ENCODE measurements at regions not wholly inside any gene's neighbourhood (a gene's known extent, or its start where the extent isn't known, plus 50 kb on each side); places are given as distances from the start of the nearest gene placed in this dataset.

DNA sequence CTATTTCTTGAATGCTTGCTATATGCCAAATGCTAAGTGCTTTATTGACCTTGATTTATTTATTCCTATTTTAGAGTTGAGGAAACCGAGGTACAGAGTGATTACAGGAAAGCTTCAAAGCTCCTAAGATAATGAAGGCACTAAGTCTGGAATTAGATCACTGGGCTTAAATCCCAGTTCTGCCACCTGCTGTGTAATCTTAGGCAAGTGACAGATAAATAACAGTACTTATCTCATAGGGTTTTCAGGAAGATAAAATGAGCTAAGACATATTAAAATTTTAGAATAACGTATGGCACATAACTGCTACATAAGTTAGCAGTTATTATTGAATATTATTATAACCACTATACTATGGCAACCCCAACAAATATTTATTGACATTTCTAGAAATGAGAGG lies 843.8 kb downstream of the DTWD2 start:
- no peak overlapping the region for H3K27ac ChIP-seq (ENCODE audit: insufficient read depth, low read depth, low read length)
- intact Hi-C loops (cut with micrococcal nuclease) = no loop called here
- CTCF ChIA-PET = no interaction called here

More for the DNA sequence above, 843.8 kb downstream of the DTWD2 start:
- dilution Hi-C loops (cut with MboI; ENCODE audit: extremely low pct_ligation_motif_present, low sequenced_read_pairs) = no loop called here
- H2AFZ ChIP-seq (ENCODE audit: low read depth, low read length) = no peak overlapping the region
- H3K4me2 ChIP-seq (ENCODE audit: insufficient read depth, low read length) = no peak overlapping the region
- no peaks in the 10 kb centered on the region for H3K9me3 ChIP-seq (replicated peaks; ENCODE audit: control insufficient read depth, insufficient read depth, low read length)
- TF ChIP-seq MYC (IDR thresholded peaks at IDR 0.05; ENCODE audit: low read depth, low read length) = no peak
- no peak for TF ChIP-seq CTCF (IDR thresholded peaks at IDR 0.05; ENCODE audit: extremely low read depth in 1 of 2, insufficient read depth in 1 of 2, low read depth in 1 of 2, low read length in 2 of 2)
- no peak for TF ChIP-seq MAX (IDR thresholded peaks at IDR 0.05; ENCODE audit: insufficient read depth, insufficient read length)
- no peak for TF ChIP-seq EZH2 (IDR thresholded peaks at IDR 0.05; ENCODE audit: borderline replicate concordance, low read depth, low read length, severe bottlenecking)
- TF ChIP-seq JUN (IDR thresholded peaks at IDR 0.05; ENCODE audit: borderline replicate concordance, insufficient read depth, insufficient read length, low read depth) = no peak
- TF ChIP-seq POLR2A (IDR thresholded peaks at IDR 0.05; ENCODE audit: low read depth, low read length) = no peak
- no peak for TF ChIP-seq FOS (IDR thresholded peaks at IDR 0.05; ENCODE audit: borderline replicate concordance, insufficient read depth, low read length)
- TF ChIP-seq GATA2 (IDR thresholded peaks at IDR 0.05; ENCODE audit: insufficient read depth, insufficient read length, low read depth, low read length) = no peak
- TF ChIP-seq POLR2AphosphoS5 (IDR thresholded peaks at IDR 0.05; ENCODE audit: insufficient read depth, low read depth, low read length) = no peak
- no peak for FAIRE-seq
- no TSS peak for BruUV-seq (replicated peaks)
- H3K79me2 ChIP-seq (ENCODE audit: control insufficient read depth, insufficient read depth, low read length) = no peaks in the 10 kb centered on the region
- no peaks in the 10 kb centered on the region for H3K36me3 ChIP-seq (ENCODE audit: control insufficient read depth in 2 of 2, extremely low read depth in 1 of 2, insufficient read depth in 2 of 2, low read length in 2 of 2)
- H4K20me1 ChIP-seq (replicated peaks; ENCODE audit: control insufficient read depth, extremely low read depth, insufficient read depth, low read length) = no peaks in the 10 kb centered on the region
- H3K27me3 ChIP-seq (ENCODE audit: control insufficient read depth in 2 of 2, insufficient read depth in 2 of 2, low read length in 2 of 2) = no peaks in the 10 kb centered on the region
- H3K4me3 ChIP-seq (replicated peaks in 1 of 3; ENCODE audit: insufficient read depth in 1 of 3, low read depth in 1 of 3, low read length in 3 of 3) = no peak overlapping the region
- no peak overlapping the region for H3K9ac ChIP-seq (replicated peaks; ENCODE audit: extremely low read depth, insufficient read depth, low read length)
- no peak for DNase-seq (ENCODE audit: low read depth, low spot score)
- no peaks in the 10 kb centered on the region for H3K9me1 ChIP-seq (replicated peaks; ENCODE audit: control insufficient read depth, extremely low read depth, insufficient read depth, low read length)
- POLR2A ChIA-PET = no interaction called here
- H3K4me1 ChIP-seq (ENCODE audit: control insufficient read depth, extremely low read depth, insufficient read depth, low read length) = no peaks in the 10 kb centered on the region
